GM18498 (cell line): ENCODE measurements at regions not wholly inside any gene's neighbourhood (a gene's known extent, or its start where the extent isn't known, plus 50 kb on each side); places are given as distances from the start of the nearest gene placed in this dataset.
"Not testable (repeated sequence)": the region's sequence is repeated elsewhere in the genome, so short reads cannot be mapped to it uniquely, and the experiment has no call there.

Experiments used
- ATAC-seq: cut with Tn5 transposase; IDR thresholded peaks from one replicate; pipeline ENCODE4 v1.9.1; 2021; ENCODE audit warnings: mild to moderate bottlenecking, moderate library complexity; ENCODE audit not compliant: unreplicated experiment

DNA sequence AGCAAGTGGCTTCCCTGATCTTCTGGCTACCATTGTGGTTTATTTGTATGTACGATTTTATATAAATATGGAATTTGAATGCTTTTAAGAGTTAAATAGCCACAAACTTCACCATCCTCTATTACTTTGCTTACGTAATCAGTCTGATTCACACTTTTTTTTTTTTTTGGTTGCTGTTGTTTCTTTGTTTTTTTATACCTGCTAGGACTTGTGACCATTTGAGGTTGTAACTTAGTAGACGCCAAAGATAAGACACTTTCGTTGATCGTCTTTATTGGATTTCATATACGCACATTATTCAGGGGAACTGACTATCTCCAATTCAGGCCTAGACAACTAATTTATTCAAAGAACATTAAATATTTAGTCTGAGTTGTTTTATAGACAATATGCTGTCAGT, 559.0 kb downstream of the CBLN4 start:
- no peak for ATAC-seq

DNA sequence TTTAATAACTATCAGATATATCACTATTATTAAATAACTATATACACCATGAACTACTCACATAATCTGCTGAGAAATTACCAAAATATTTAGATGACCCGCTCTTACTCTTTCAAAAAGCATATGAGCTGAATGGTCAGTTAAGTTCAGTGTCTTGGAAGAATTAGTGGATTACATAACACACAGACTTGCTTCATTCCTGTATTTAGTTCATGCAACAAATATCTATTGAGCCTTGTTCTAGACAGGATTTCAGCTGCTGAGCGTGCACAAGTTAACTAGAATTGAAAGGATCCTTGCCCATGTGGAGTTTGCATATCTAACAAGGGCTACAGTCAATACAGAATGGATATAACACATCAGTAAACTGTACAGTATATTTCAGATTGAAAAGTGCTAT, 566.2 kb downstream of the CBLN4 start:
- no peak for ATAC-seq

GRCh38 chr20:55437798-55438415, 567.4 kb downstream of the CBLN4 start:
- ATAC-seq, result no peak

GRCh38 chr20:55424968-55425367, 580.4 kb downstream of the CBLN4 start:
- no peak for ATAC-seq

DNA sequence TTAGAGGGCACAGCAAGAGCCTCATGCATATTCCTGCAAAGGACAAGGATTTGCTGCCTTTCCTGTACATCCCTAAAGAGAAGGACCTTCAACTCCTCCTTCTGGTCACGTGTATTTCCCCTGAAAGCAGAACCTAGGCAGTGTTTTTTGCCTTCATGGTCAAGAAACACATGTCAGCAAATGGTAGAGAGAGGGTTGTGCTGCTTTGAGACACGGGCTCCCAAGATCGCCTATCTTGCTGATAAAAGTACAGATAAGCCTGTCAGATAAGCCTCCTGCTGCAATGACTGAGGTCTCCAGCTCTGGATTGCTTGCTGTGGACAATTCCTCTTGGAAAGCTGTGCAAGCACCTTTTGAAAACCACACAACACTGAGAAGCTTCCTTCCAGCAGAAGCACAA, 580.8 kb downstream of the CBLN4 start:
- ATAC-seq, result no peak

DNA sequence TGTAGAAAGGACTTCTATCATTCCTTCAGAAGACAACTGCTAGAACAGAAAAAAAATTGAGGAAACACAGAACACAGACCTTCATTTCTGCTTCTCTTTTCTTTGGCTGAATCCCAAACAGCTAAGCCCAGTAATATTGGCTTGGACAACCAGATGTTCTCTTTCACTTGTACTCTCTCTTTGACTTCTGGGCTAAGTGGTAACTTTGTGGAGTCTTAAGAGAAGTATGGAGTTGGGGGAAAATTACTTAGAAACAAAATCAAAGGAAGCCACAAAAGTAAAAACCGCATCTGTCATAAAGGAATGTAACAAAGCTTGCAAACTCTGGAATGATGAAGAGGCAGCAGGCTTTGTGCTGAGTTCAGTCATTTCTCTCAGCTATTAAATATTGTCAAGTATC, 587.5 kb downstream of the CBLN4 start:
- no peak for ATAC-seq

DNA sequence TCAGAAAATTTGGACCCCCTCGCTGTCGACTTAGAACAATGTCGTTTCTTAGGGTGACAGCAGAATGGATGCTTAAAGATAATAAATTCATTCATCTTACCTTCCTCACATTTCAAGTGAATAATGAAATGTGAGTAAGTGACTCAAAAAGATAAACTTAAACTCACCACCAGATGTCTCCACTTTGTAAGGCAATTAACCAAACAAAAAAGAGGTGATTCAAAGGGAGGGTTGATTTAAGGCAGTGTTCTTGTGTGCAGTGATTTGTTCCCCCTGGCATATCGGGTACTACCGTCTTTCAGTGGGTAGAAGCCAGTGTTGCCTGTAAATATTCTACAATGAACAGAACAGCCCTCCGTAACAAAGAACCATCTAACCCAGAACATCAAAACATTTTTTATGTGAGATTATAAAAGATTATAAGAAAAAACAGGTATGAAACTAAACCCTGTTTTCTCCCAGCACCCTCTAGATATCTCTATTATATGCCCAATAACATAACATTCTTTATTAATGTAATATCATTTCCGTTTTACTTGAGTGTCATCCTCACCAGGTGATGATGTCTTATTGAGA, 589.7 kb downstream of the CBLN4 start:
- no peak for ATAC-seq

DNA sequence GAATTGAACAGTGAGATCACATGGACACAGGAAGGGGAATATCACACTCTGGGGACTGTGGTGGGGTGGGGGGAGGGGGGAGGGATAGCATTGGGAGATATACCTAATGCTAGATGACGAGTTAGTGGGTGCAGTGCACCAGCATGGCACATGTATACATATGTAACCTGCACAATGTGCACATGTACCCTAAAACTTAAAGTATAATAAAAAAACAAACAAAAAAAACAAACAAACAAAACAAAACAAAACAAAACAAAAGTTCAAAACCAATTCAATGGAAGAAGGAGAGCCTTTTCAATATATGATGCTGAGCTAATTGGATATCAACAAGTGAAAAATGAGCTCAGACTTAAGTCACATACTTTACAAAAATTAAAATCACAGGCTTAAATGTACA, 592.8 kb downstream of the CBLN4 start:
- not testable (repeated sequence) for ATAC-seq

- ATAC-seq, result no peak
Observed at GRCh38 chr20:55406891-55407290, 598.4 kb downstream of the CBLN4 start.

GRCh38 chr20:55394592-55394991, 610.7 kb downstream of the CBLN4 start:
- ATAC-seq, result no peak

DNA sequence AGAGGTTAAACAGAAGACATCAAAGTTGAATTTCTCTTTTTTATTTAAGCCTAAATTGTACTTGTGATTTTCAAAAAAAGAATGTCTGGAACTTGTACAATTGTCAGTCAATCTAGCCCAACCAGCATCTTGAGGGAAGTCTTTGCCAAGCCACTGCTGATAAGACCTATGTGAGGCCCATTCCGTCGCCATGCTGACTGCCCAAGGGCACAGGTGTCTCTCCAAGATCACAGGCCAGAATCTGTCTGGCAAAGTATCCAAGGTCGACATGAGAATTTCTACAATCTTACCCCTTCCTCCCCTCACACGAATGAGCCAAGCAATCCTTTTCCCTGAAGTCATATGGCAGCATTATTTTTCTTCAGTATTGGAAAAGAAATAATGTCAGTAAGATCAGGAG, 614.5 kb downstream of the CBLN4 start:
- ATAC-seq, result no peak

DNA sequence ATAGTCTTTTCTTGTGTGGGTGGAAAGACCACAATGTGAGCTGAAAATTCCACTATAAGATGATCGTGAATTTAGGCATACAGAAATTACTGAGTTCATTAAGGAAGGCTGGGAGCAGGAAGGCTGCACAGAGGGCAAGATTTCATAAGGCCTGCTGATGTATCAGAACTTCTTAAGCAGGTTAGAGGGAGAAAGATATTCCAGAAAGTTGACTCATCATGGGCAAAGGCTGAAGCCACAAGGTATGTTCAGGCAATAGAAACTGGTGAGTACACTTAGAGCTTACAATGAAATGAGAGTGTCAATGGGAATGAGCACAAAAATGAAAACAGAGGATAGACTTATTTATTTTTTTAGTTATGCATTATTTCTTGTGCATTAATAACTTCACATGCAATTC, 618.6 kb downstream of the CBLN4 start:
- ATAC-seq, result no peak

- ATAC-seq, result no peak
Observed at GRCh38 chr20:55375920-55376319, 629.4 kb downstream of the CBLN4 start.

DNA sequence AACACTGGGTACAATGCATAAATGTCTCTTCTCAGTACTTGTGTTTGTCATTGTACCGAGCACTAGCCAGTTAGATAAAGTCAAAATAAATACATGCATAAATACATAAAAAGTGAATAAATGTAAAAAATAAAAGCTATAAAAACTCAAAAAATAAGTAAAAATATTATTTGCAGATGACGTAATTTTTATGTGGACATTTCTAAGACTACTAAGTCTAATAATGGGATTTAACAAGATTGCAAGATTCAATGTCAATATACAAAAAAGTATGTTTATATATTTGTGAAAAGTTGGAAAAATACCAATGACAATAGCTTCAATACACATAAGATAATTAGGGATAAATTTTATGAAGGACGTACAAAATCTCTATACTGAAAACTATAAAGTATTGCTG, 639.6 kb downstream of the CBLN4 start:
- ATAC-seq, result no peak

DNA sequence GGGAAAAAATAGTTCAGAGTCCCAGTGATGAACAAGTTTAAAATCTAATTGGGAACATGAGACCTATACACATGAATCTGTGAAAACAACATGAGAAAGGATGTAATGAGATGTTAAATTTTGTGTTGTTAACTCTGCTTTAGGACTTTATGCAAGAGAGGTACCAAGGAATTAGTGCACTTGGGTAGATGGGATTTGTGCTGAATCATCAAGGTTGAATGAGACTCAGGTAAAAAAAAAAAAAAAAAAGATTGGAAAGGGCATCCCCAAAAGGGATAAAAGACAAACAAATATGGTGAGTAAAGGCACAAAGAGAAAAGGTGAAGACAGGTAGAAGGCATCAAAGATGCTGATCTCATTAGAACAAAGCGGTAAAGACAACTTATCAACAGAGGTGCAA, 644.4 kb downstream of the CBLN4 start:
- no peak for ATAC-seq

GRCh38 chr20:55354720-55355119, 650.6 kb downstream of the CBLN4 start:
- ATAC-seq, result no peak

DNA sequence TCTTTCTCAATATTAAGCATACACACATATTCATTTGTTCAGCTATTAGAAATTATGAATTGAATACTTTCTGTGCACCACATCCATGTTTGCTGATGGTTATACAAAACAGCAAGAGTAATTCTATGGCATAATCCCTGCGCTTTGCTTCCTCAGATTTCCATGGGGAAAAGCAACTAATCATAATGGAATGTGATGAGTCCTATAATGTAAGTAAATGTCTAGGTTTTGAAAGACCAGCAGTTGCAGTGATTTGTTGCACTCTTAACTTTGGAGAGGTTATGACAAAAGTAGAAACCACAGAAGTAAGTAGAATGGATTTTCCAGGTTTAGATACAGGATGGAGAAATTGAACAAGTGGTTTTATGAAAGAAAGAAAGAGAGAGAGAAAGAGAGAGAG, 652.1 kb downstream of the CBLN4 start:
- no peak for ATAC-seq

DNA sequence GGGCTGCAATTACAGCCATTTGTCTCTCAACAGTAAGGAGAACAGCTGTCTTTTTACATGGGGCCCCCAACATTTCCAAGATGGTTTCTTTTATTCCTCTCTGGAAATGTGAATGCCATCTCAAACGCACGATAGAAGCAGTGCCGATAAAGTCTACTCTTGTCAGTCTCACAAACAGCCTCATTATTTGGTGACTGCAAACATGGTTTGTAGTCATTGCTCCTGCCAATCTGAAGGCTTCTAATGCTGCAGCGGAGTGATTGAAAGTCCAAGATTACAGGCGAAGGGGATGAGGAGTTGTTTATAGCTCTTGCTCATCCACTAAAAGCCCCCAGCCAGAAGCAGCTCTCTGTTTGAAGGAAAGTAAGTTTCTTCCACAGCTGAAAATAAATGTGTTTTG, 657.1 kb downstream of the CBLN4 start:
- ATAC-seq, result no peak

- ATAC-seq, result no peak
Observed at GRCh38 chr20:55342822-55343221, 662.5 kb downstream of the CBLN4 start.

DNA sequence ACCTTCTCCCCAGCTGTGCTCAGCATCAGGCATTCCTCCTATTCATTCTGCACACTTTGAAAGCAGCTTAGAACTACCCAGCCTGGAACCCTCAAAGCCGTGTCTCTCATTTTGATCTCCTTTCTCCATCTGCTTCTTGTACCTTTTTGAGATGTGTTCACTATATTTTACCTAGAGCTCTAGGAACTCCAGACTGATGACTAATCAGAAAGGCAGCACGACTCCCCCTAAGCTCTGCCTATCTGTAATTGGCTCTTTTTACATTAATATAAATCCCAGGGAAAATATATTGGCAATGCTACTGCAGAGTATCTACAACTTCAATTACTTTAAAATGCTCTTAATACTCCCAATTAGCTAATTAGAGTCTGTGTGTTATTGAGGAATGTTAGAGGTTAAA, 671.5 kb downstream of the CBLN4 start:
- no peak for ATAC-seq

- ATAC-seq, result no peak
Observed at GRCh38 chr20:55329108-55329507, 676.2 kb downstream of the CBLN4 start.

- no peak for ATAC-seq
Observed at GRCh38 chr20:55322745-55323144, 682.6 kb downstream of the CBLN4 start.

DNA sequence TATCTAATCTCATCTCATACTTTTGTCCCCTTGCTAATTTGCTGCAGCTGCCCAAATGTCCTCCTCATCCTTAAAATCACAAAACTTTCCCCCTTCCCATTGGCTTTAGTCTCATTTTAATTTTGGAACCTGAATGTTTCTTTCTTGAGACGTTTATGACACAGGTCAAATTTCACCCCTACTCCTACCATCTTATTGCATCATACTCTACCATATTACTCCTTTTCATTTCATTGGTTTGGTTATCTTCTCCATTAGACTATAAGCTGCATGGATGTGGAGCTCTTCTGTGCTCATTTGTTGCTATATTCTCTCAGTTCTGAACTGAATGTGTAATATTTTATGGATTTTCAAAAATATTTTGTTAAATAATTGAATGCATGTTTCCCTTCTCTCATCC, 688.6 kb downstream of the CBLN4 start:
- ATAC-seq, result no peak
